Astrocyte of the hippocampus (primary cell): ENCODE measurements at regions not wholly inside any gene's neighbourhood (a gene's known extent, or its start where the extent isn't known, plus 50 kb on each side); places are given as distances from the start of the nearest gene placed in this dataset.
"Not testable (repeated sequence)": the region's sequence is repeated elsewhere in the genome, so short reads cannot be mapped to it uniquely, and the experiment has no call there.

ENCODE experiments used
- DNase-seq: peaks from one replicate; pipeline ENCODE4 v3.0.0; 2011; ENCODE audit warnings: low read depth, low spot score

DNA sequence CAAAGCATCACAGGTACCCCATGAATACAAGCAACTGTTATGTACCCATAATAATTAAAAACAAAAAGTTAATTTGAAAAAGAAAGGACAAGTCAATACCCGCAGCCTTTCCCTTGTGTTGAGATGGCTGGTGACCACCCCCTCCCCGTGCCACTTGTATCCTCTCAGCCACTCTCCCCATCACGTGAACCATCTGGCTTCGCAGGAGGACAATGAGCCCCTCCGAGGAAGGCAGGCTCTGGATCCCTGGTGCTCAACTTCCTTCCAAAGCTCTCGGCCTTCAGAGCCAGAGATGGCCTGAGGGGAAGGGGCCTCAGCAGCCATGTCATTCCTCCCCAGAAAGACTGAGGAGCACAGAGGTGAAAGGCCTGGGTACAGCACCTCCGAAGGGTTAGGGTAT is 120.4 kb upstream of the RAB4A start:
- no peak for DNase-seq

DNA sequence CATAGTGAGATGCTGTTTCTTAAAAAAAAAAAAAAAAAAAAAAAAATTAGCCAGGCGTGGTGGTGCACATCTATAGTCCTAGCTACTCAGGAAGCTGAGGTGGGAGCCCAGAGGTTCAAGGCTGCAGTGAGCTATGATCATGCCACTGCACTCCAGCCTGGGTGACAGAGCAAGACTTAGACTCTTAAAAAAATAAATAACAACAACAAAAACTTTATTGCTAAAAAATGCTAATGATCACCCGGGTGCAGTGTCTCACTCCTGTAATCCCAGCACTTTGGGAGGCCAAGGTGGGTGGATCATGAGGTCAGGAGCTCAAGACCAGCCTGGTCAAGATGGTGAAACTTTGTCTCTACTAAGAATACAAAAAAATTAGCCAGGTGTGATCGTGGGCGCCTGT is 119.5 kb upstream of the RAB4A start:
- not testable (repeated sequence) for DNase-seq

GRCh38 chr1:229152311-229152710 is 118.6 kb upstream of the RAB4A start:
- no peak for DNase-seq

- DNase-seq = no peak
These were observed 116.9 kb upstream of the RAB4A start for GRCh38 chr1:229153955-229154548.

DNA sequence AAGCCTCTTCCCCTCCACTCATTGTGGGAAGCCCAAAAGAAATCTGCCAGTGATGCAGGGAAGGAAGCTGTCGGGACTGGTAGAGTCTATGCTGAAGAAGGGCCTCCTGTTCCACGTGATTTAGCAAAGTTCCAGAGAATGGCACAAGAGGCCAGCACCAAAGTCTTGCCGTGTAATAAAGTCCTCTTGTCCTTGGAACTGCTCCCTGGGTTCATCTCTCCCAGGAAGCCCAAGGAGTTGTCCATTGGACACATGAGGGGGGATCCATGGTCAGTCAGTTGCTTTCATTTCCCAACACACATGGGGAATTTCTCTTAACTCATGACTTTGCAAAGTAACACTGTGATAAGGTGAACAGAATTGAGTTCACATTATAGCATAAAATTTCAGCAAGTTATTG is 116.1 kb upstream of the RAB4A start:
- no peak for DNase-seq

GRCh38 chr1:229155472-229155871 is 115.4 kb upstream of the RAB4A start:
- no peak for DNase-seq

- DNase-seq = no peak
These were observed 114.0 kb upstream of the RAB4A start for GRCh38 chr1:229156872-229157271.

GRCh38 chr1:229157480-229157879 is 113.4 kb upstream of the RAB4A start:
- DNase-seq = no peak

GRCh38 chr1:229158341-229158921 is 112.5 kb upstream of the RAB4A start:
- DNase-seq = no peak

GRCh38 chr1:229158927-229159326 is 112.0 kb upstream of the RAB4A start:
- no peak for DNase-seq

GRCh38 chr1:229159668-229160544 is 111.0 kb upstream of the RAB4A start:
- DNase-seq = no peak

DNA sequence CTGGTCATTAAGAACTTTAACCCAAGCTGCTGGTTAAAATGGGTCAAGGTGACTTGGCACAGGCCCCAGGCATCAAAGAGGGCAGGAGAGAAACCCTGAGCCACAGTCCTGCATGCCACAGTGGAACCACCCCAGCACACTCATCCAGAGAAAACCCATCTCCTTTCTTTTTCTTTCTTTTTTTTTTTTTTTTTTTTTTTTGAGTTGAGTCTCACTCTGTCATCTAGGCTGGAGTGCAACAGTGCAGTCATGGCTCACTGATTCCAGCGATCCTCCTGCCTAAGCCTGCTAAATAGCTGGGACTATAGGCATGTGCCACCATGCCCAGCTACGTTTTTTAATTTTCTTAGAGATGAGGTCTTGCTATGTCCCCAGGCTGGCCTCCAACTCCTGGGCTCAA is 109.2 kb upstream of the RAB4A start:
- no peak for DNase-seq

- DNase-seq = no peak
These were observed 107.9 kb upstream of the RAB4A start for GRCh38 chr1:229162825-229163515.

GRCh38 chr1:229164348-229164747 is 106.6 kb upstream of the RAB4A start:
- no peak for DNase-seq

GRCh38 chr1:229164836-229165735 is 105.8 kb upstream of the RAB4A start:
- no peak for DNase-seq

- no peak for DNase-seq
These were observed 103.6 kb upstream of the RAB4A start for GRCh38 chr1:229167318-229167717.

GRCh38 chr1:229169399-229169798 is 101.5 kb upstream of the RAB4A start:
- DNase-seq = no peak

DNA sequence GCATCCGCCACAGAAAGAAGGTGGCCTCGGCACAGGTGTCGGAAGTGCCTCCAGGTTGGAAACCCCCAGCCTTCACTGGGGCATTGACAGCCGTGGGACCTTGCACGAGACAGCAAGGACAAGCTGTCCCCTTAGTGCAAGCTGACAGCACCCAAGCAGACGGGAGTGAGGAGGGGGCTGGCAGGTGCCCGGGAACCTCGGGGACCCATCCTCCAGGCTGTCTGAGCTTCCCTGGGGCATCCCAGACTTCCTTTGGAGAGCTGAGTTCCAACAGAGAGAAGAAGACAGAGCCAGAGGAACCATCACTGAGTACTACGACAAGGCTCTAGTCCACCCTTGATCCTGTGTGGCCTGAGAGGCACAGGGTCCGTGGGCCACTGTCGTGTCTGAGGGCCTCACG is 100.6 kb upstream of the RAB4A start:
- DNase-seq = no peak

GRCh38 chr1:229170778-229171505 is 100.0 kb upstream of the RAB4A start:
- no peak for DNase-seq

- DNase-seq = no peak
These were observed 99.0 kb upstream of the RAB4A start for GRCh38 chr1:229171934-229172333.
